GM18505 (cell line): ENCODE measurements at regions not wholly inside any gene's neighbourhood (a gene's known extent, or its start where the extent isn't known, plus 50 kb on each side); places are given as distances from the start of the nearest gene placed in this dataset.

Experiments used
- ATAC-seq: cut with Tn5 transposase; IDR thresholded peaks from one replicate; pipeline ENCODE4 v1.9.1; 2021; ENCODE audit not compliant: unreplicated experiment
- POLR2A ChIP-seq: IDR thresholded peaks from 4 replicates; pipeline ENCODE4 v1.6.1; 2011; ENCODE audit warnings: borderline replicate concordance; ENCODE audit not compliant: insufficient read depth, insufficient read length; ENCODE audit errors: extremely low read depth

DNA sequence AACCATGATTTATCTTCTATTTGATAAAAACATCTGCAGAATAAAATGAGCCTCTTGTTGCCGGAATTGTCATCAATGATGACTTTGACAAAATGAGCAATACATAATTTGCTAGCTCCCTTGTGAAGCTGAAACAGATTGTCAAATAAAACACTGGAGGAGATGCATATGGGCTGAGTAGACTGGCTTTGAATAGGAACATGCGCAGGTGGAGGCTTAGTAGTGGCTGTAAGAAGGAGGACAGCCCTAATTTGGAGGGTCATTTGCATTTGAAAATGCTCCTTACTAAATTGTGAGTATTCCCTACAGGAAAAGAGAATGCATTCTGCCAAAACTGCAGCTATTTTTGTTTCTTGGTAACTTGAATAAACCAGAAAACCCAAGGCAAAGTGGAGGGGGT is 329.1 kb downstream of the PPARGC1A start:
- TF ChIP-seq POLR2A: no peak
- ATAC-seq: no peak

DNA sequence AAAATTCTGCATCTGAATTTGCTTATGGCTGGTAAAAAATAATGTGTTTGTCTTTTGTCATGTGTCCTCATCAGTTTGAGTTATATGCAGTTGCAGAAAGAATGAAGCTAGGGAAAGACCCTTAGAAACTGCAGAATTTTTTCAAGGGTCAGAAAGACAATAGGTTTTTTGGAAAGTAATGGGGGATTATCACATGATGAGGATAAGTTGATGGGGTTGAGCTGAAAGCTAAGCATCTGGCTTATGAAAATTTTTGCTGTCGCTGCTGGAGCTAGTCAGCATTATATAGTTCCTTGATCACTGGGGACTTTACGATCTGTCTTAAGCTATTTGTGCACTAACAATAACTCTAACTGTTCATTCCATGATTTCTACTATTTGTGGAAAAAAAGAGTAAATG is 331.7 kb downstream of the PPARGC1A start:
- no peak for TF ChIP-seq POLR2A
- ATAC-seq: no peak

DNA sequence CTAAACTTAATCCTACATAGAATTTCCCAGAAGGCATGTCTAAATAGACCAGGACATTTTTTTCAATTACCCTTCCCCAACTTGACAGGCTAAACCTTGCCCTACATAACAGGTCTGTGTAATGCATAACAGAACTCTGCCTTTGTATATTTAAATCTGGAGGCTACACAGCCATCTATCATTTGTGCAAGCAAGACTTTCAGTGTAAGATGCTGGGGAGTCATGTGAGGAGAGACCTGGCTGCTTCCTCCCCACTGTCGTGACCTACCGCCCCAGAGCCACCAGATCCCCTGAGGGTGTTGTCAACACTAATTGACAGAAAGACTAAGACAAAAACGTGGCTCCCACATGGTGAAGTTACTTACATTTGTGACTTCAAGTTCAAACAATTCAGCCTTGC is 342.2 kb downstream of the PPARGC1A start:
- TF ChIP-seq POLR2A: no peak
- ATAC-seq: no peak

DNA sequence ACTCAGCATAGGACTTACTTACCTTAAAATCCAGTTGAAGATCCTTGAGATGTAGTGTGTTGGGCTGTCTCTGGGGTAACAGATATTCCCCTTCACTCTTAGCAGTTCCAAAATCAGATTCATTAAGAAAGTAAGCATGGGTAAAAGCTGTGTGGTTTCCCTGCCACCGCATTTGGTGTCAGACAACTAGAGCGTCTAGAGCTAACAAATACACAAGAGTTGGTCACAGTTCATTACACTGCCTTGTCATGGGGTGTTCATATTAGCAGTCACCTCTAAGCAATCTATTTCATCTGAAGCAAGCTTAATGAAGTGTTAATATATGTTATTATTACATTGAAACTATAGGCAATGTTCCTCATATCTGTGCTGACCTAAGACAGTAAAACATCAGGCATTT is 342.8 kb downstream of the PPARGC1A start:
- ATAC-seq: no peak
- no peak for TF ChIP-seq POLR2A

DNA sequence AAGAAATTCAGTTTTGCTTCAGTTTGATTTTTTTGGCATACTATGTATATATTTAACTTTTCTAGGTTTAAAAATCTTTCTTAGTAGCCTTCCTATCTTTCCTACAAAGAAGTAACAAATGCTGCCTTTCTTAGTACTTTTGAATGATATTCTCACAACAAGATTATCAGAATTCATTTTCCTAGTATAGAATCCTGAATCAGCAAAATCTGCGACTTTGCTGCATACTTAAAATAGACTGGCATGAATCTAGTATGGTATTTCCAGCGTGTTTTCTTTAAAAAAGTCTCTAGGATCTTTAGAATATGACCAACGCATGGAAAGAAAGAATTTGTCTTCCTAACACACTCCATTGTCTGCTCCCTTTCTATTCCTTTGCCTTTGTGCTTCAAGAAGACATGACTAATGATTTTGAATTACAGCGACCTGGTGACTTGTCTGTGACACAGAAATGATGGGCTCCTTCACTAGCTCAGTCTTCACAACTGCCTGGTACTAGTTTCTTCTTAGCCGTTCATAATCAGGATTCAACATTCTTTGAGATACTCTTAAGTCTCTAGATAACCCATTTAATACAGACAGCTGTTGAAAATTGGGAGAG is 349.8 kb downstream of the PPARGC1A start:
- no peak for TF ChIP-seq POLR2A
- no peak for ATAC-seq

DNA sequence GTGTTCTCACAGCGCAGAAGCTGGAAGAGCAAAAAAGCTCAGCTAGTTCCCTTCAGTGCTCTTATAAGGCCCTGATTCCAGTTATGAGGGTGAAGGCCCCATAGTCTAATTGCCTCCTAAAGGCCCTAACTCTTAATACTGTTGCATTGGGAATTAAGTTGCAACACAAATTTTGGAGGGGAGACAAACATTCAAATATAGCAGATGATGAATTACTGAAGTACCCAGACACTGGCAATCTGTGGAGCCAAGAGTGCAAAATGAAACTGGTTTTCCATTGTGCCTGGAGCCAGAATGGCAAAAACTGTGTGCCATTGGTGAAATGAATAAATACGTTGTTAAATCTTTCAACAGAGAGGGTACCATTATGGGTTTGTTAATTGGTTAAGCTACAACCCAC is 356.0 kb downstream of the PPARGC1A start:
- ATAC-seq: no peak
- no peak for TF ChIP-seq POLR2A

DNA sequence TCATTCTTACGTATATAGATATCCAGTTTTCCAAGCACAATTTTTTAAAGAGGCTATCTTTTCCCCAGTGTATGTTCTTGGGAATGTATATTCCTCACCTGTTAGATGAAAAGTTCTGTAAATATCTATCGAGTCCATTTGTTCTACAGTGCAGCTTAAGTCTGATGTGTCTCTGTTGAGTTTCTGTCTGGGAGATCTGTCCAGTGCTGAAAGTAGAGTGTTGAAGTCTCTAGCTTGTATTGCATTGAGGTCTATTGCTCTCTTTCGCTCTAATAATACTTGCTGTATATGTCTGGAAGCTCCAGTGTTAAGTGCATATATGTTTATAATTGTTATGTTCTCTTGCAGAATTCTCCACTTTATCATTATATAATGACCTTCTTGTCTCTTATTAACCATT is 373.1 kb downstream of the PPARGC1A start:
- no peak for ATAC-seq
- TF ChIP-seq POLR2A: no peak

DNA sequence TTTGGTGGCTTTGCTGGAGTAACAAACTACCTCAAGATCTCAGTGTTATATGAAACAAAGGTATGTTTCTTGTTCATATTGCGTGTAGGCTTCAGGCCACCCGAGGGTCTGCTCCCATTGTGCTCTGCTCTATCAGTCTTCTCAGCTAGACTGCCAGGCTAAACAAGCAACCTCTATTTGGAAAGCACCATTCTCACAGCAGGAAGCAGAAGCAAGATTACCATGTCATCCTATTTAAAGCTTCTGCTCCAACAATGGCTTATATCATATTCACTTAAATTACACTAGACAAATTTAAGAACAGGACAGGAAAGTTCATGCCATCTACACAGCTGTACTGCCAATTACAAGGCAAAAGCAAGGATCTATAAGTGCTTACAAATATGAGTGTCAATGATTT is 385.8 kb downstream of the PPARGC1A start:
- no peak for ATAC-seq
- TF ChIP-seq POLR2A: no peak

DNA sequence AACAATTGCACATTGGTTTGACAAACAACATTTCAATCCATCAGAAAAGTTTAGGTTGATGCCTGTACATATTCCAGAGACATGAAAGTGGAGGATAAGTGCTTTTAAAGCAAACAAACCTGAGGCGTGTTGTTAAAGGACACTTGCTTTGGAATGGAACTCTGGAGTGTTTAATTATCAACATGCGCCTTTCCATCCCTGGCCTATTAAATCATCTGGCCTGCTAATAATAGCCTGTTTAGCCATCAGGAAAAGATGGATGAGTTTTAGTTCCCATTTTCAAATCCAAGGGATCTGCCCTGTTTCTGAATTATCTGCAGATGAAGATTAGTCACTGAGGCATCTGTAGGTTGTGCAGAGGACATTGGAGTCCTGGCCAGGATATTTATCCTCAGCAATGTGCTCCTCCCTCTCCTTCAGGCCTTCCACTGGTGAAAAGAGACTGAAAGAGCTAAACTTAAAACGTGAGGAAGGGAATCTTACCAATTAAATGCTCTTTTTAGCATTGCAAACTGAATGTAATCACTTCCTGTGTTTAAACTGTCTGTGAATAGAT is 388.9 kb downstream of the PPARGC1A start:
- TF ChIP-seq POLR2A: no peak
- no peak for ATAC-seq

DNA sequence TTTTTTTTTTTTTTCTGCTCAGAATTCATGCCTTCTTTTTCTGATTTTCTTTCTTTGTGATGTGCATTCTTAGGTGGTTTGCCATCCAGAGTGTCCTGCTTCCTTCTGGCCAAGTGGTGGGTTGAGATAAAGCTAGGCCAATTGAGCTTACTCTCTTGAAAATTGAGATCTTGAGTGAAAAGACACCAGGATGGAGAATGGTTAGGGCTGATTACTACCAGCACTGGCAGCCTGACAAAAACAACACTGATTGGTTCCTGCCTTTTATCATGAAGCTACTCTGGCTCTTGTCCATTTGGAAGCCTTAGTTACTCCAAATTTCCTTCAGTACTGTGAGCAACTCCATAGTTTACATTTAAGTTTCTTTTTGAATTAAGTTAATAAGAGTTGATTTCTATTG is 404.0 kb downstream of the PPARGC1A start:
- TF ChIP-seq POLR2A: no peak
- ATAC-seq: no peak

DNA sequence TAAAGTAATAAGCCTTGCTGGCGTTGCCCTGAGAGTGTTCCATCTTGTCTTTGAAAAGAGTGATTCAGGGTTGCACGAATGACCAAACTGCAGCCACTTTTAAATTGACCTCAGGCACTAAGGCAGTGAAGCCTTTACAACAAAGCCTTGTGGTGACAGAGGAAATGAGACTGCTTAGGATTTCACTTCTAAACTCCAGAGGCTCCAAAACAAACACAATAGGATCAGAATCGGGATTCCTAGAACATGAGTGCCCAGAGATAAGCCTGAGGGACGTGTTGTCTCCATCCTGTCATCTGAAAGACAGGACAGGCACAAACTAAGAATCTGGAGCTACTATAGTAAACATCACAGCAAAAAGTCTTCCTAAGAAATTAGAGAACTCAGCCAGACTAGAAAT is 405.2 kb downstream of the PPARGC1A start:
- TF ChIP-seq POLR2A: no peak
- no peak for ATAC-seq

DNA sequence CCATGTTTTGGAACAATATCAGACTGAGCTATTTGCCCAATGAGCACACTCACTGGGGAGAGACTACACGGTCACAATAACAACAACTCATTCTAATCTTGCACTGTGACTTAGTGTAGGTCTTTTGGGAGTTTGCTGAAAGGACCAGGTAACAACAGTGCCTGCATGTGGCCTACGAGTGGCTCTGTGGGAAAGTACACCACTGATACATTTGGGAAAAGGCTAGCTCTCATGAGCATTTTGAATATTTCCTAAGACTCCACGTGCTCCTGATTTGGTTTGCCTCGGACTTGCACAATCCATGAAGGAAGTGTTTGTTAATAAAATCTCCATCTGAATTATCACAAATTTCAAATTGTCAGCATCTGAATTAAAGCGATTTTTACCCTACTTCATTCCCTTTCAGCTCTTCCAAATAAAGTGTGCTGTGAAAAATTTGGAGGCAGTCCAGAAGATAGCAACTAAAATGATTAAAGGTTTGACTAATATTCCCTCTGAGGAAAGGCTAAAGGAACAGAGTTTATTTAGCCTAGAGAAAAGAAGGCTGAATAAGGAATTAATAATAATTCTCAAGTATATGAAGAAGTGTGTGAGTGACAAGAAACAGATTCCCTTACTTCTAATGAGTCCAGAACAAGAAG is 406.4 kb downstream of the PPARGC1A start:
- no peak for TF ChIP-seq POLR2A
- ATAC-seq: no peak

DNA sequence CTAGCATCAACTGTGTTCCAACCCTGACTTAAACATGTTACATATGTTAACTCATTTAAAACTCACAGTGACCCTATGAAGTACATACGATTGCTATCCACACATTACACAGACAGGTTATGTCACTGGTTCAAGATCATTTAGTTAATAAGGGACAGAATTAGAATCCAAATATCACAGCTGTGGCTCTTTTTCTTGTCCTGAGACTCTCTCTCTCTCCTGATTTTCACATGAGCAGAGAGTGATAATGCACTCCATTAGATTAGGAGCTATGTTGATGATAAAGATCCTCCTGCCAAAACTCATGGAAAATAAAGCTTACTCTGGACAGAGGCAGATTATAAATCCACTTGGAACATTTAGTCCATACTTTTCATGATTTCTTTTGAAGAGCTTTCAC is 408.3 kb downstream of the PPARGC1A start:
- no peak for ATAC-seq
- TF ChIP-seq POLR2A: no peak

DNA sequence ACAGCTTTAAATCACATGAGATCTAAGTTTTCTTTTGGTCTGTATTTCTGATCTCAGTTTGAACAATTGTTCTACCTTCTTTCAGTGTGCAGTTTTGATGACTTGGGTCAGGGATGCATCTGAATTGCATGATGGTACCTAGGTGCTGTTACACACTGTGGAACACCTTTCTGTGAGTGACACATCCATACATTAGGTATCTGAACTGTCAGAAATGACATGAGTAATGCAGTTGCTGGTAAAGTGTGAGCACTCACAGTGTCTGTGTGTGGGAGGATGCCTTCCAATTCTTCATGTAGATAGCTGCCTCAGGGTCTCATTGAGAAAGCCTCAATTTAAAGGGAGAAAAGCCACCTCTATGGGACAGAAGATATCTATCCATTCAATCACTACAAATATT is 411.9 kb downstream of the PPARGC1A start:
- no peak for ATAC-seq
- no peak for TF ChIP-seq POLR2A

DNA sequence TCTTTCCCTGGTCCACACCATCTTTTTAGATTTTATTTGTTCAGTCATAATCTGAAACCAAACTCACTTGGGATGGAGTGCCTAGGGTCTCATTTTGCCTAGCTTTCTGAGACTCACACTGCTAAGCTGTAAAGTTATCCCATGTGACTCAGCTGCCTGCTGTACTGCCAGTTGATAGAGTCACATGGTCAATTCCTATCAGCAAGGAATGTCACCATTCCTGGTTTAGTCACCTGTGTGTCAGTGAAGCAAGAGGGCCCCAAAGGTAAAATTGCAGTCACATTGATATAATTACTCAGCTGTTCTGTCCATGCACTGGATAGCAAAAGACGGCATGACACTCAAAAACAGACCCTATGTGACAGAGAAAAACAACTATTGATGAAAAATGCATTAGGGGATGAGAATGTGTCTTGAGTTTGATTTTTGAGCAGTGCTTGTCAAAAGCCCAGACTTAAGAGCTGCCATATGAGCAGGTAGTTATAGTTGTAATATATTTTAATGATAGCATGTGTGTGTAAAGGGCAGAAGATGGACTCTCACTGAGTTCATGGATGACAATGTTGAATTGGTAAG is 413.2 kb downstream of the PPARGC1A start:
- ATAC-seq: no peak
- TF ChIP-seq POLR2A: no peak

DNA sequence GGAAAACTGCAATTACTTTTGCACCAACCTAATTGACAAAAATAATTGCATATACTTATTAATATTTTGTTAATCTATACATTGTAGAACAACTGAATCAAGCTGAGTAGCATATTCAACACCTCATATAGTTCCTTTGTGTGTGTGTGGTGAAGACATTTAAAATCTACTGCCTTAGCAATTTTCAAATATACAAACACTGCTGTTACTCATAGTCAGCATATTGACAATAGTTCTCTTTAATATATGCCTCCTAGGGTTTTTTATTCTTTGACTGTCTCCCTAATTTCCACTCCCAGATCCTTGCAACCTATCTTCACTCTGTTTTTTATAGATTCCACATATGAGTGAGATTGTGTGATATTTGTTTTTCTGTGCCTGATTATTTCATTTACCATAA is 426.8 kb downstream of the PPARGC1A start:
- no peak for TF ChIP-seq POLR2A
- no peak for ATAC-seq
